NCI-H226 (cell line): ENCODE measurements at regions not wholly inside any gene's neighbourhood (a gene's known extent, or its start where the extent isn't known, plus 50 kb on each side); places are given as distances from the start of the nearest gene placed in this dataset.
A peak's percentile ranks its signal among the peaks of the same experiment; 100 is the strongest.
"Not testable (repeated sequence)": the region's sequence is repeated elsewhere in the genome, so short reads cannot be mapped to it uniquely, and the experiment has no call there.

Experiments
- DNase-seq: peaks from one replicate; pipeline ENCODE4 v3.0.0-alpha.2; 2015

DNA sequence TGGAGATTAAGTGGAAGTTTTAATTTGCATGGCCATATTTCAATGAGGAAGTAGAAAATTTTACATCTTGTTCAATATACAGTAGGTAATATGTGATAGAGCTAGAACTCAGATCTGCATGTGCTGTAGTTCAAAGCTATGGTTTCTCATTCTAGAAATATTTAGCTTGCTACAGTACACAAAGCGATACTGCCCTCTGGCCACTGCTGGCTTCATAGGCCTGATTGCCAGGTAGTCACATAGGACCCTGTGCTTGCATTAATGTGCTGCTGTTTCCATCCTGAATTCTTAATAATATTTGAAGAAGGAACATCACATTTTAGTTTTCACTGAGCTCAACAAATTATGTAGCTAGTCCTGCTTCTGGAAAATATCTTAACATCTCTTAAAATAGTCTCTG, 87.0 kb downstream of the PLSCR2 start:
- DNase-seq = peak; percentile 11

DNA sequence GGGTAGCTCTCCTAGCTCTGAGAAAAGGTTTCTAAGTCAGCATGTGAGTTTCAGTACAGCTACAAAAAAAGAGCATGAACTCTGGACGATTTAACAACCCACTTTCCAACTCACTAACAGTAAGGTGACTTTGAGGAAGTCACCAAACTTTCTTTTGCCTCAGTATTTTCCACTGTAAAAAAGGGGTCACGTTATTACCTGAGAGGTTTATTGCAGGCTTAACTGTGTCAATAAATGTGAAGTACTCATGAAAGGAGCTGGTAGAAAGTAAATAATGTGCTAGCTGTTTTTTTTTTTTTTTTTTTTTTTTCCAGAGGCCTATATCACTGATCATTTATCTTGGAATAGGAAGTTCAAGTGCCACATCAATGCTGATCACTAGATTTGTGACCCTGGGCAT, 89.3 kb downstream of the PLSCR2 start:
- DNase-seq = no peak

DNA sequence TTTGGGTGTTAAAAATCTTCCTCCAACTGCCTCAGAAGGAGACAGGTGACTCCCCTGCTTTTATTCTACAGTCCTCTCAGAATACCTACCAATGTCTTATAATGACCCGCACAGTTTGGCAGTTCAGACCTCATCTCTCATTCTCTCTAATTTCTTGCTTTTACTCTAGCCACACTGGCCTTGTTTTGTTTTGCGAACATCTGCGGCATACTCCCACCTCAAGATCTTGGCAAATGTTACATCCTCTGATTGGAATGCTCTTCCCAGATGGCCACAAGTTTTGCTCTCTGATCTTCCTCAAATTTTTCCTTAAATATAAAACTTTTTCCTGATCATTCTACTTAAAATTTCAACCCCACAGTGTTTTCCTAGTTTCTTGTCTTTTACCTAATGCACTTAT, 94.1 kb downstream of the PLSCR2 start:
- no peak for DNase-seq

DNA sequence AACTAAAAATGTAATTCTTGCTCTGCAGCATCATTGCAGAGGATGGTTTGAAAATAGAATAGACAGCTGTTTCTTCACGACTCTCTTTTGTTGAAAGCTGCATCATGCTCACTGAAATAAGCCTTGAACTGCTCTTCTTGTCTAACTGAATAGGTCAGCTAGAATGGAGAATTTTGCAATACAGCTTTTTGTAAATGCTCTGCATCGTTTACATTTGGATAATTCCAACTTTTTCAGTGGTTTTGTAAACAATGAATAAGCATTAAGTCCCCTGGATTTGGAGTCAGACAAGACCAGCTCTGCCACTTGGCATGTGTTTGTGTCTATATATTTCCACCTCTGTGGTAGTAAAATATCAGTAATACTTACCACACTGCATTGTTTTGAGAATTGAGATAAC, 95.2 kb downstream of the PLSCR2 start:
- no peak for DNase-seq

DNA sequence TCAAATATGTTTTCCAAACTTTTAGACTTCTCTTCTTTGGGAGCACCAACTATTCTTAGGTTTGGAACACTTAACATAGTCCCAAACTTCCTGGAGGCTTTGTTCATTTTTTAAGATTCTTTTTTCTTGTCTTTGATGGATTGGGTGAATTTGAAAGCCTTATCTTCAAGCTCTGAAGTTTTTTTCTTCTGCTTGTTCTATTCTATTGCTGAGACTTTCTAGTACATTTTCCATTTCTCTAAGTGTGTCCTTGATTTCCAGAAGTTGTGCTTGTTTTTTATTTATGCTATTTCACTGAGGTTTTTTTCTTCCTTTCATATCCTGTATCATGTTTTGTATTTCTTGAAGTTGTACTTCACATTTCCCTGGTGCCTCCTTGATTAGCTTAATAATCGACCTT, 97.5 kb downstream of the PLSCR2 start:
- DNase-seq = no peak

- DNase-seq = no peak
Measured at GRCh38 chr3:146368882-146369523, 100.4 kb downstream of the PLSCR2 start.

DNA sequence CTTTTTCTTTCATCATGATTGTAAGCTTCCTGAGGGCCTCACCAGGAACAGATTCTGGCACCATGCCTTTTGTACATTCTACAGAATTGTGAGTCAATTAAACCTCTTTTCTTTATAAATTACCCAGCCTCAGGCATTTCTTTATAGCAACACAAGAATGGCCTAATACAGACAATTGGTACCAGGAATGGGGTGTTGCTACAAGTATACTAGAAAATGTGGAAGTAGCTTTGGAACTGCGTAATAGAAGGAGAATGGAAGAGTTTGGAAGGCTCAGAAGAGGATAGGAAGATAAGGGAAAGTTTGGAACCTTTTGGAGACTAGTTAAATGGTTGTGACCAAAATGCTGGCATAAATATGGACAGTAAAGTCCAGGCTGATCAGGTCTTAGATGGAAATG, 108.9 kb upstream of the PLSCR4 start:
- no peak for DNase-seq

DNA sequence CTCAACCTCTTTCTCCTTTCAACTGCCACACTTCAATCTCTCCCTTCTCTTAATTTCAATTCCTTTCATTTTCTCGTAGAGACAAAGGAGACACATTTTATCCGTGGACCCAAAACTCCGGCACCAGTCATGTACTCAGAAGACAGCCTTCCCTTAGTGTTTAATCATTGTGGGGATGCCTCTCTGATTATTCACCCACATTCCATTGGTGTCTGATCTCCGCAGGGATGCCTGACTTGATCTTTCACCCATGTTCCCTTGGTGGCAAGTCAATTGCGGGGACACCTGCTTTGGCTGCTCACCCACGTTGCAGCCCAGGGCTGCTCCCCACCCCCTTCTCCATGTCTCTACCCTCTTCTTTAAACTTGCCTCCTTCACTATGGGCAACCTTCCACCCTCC, 103.5 kb upstream of the PLSCR4 start:
- not testable (repeated sequence) for DNase-seq

DNA sequence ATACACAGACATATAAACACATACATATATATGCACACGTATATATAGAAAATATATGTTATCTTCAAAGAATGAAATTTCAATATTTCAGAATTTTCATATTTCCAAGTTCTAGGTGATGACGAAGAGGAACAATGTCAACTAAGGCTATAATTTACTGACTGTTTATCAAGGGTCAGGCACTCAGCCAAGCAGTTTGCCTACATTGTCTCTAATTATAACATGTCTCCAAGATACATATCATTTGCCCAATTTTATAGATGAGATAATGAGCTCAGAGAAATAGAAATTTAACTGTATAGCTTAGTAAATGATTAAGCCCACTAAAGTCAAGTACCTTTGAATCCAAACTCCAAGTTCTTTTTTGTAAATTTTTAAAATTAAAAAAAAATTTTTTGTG, 99.9 kb upstream of the PLSCR4 start:
- no peak for DNase-seq

- DNase-seq = no peak
Measured at GRCh38 chr3:146345900-146346299, 95.0 kb upstream of the PLSCR4 start.

- no peak for DNase-seq
Measured at GRCh38 chr3:146343551-146343950, 92.6 kb upstream of the PLSCR4 start.

- no peak for DNase-seq
Measured at GRCh38 chr3:146342989-146343388, 92.1 kb upstream of the PLSCR4 start.

- DNase-seq = no peak
Measured at GRCh38 chr3:146339349-146339748, 88.4 kb upstream of the PLSCR4 start.

GRCh38 chr3:146337991-146338390, 87.1 kb upstream of the PLSCR4 start:
- DNase-seq = no peak

- no peak for DNase-seq
Measured at GRCh38 chr3:146335386-146335785, 84.5 kb upstream of the PLSCR4 start.

DNA sequence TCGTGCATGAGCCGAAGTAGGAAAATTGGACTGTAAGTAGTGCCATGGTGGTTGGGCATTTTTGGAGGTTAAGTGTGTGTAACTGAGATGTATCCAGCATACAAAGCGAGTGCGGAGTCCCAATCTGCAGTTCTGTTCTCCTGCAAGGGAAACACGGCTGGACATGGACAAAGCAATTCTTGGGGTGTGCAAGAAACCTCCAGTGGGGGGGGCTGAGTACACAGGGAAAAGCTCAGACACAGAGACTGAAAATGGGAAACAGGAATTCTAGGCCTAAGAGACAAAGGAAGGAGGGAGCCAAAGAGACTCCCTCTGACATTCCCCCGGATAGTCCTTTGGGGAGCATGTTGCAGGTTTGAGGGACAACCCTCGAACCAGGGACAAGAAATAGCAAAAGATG, 83.2 kb upstream of the PLSCR4 start:
- no peak for DNase-seq

DNA sequence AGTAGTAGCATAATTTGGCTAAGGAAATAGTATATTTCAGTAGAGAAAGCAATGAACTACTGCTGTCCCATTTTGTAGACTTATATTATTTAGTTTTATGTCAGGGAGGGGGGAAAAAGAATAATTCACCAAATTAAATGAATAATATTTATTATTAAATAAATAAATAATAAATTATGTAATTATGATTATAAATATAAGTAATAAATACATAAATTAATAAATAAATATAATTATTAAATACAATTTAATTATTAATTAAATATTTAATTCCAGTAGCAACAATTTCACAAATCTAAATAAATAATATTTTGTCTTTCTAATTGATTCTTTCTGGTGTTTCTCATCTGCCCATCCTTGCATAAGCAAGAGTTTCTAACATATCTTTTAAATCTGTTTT, 81.1 kb upstream of the PLSCR4 start:
- DNase-seq = no peak

- DNase-seq = peak; percentile 17
Measured at GRCh38 chr3:146326875-146327543, 76.1 kb upstream of the PLSCR4 start.

GRCh38 chr3:146325170-146325569, 74.3 kb upstream of the PLSCR4 start:
- DNase-seq = no peak

DNA sequence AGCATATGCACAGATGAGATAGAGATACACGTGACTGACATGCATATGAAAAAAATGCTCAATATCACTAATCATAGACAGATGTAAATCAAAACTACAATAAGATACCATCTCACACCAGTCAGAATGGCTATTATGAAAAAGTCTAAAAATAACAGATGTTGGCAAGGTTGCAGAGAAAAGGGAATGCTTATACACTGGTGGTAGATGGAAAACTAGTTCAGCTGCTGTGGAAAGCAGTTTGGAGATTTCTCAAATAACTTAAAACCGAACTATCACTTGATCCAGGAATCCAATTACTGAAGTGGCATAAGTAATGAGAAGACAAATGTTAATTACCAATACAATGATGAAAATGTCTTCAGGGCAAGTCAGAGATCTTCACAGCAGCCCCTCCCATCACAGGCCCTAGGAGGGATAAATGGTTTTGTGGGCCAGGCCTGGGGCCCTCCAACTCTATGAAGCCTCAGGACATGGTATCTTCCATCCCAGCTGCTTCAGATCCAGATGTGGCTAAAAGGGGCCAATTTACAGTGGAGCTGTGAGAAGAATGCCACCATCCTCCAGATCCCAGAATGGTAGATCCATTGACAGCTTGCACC, 71.4 kb upstream of the PLSCR4 start:
- DNase-seq = no peak

GRCh38 chr3:146314871-146315270, 64.0 kb upstream of the PLSCR4 start:
- no peak for DNase-seq

DNA sequence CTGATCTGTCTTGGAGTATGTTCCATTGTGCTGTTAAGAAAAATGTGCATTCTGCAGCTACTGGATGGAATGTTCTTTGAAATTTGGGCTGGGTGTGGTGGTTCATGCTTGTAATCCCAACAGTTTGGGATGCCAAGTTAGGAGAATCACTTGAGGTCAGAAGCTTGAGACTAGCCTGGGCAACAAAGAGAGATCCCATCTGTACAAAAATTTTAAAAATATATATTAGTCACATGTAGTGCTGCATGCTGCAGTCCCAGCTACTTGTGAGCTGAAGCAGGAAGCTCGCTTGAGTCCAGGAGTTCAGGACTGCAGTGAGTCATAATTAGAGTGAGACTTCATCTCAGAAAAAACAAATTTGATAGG, 62.8 kb upstream of the PLSCR4 start:
- peak; percentile 63 for DNase-seq

DNA sequence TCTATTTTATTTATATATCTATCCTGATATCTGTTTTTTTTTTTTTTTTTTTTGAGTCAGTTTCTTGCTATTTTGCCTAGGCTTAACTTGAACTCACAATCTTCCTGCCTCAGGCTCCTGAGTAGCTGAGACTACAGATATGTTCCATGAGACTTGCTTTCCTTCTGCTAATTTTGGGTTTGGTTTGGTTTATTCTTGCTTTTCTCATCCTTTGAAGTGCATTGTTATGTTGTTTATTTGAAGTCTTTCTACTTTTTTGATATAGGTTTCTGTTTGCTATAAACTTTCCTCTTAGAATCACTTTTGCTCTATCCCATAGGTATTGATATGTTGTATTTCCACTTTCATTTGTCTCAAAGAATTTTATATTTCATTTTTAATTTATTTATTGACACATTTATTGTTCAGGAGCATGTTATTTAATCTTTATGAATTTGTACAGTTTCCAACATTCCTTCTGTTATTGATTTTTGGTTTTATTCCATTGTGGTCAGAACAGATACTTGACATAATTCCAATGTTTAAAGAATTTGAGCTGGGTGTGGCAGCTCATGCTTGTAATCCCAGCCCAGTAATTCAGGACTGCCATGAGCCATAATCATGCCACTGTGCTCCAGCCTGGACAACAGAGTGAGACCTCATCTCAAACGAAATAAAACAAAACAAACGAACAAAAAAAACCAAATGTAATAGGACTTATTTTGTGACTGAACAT, 62.3 kb upstream of the PLSCR4 start:
- no peak for DNase-seq

GRCh38 chr3:146308682-146309081, 57.8 kb upstream of the PLSCR4 start:
- DNase-seq = peak; percentile 90
